HG02884 (cell line): ENCODE measurements at regions not wholly inside any gene's neighbourhood (a gene's known extent, or its start where the extent isn't known, plus 50 kb on each side); places are given as distances from the start of the nearest gene placed in this dataset.

Source experiments
- ATAC-seq: cut with Tn5 transposase; IDR thresholded peaks from one replicate; pipeline ENCODE4 v1.9.1; 2021; ENCODE audit warnings: mild to moderate bottlenecking, moderate library complexity; ENCODE audit not compliant: unreplicated experiment

GRCh38 chr2:66789741-66790140, 354.8 kb downstream of the MEIS1 start:
- ATAC-seq = no peak

GRCh38 chr2:66790651-66791181, 355.8 kb downstream of the MEIS1 start:
- no peak for ATAC-seq

- no peak for ATAC-seq
Measured at GRCh38 chr2:66794070-66794469, 359.1 kb downstream of the MEIS1 start.

- no peak for ATAC-seq
Measured at GRCh38 chr2:66794551-66794950, 359.6 kb downstream of the MEIS1 start.

GRCh38 chr2:66802877-66803276, 368.0 kb downstream of the MEIS1 start:
- no peak for ATAC-seq

GRCh38 chr2:66803726-66804125, 368.8 kb downstream of the MEIS1 start:
- ATAC-seq = no peak

- ATAC-seq = no peak
Measured at GRCh38 chr2:66805016-66805865, 370.3 kb downstream of the MEIS1 start.

- ATAC-seq = no peak
Measured at GRCh38 chr2:66805968-66806367, 371.0 kb downstream of the MEIS1 start.

- no peak for ATAC-seq
Measured at GRCh38 chr2:66813525-66813924, 378.6 kb downstream of the MEIS1 start.

- ATAC-seq = no peak
Measured at GRCh38 chr2:66813976-66814375, 379.1 kb downstream of the MEIS1 start.

GRCh38 chr2:66814916-66815315, 380.0 kb downstream of the MEIS1 start:
- no peak for ATAC-seq

- no peak for ATAC-seq
Measured at GRCh38 chr2:66815886-66816285, 381.0 kb downstream of the MEIS1 start.

GRCh38 chr2:66821168-66821567, 386.2 kb downstream of the MEIS1 start:
- no peak for ATAC-seq

- no peak for ATAC-seq
Measured at GRCh38 chr2:66822186-66822585, 387.3 kb downstream of the MEIS1 start.

GRCh38 chr2:66824926-66825325, 390.0 kb downstream of the MEIS1 start:
- ATAC-seq = no peak

GRCh38 chr2:66827851-66828250, 392.9 kb downstream of the MEIS1 start:
- ATAC-seq = no peak

GRCh38 chr2:66828876-66829275, 394.0 kb downstream of the MEIS1 start:
- no peak for ATAC-seq

- no peak for ATAC-seq
Measured at GRCh38 chr2:66830881-66831280, 396.0 kb downstream of the MEIS1 start.

GRCh38 chr2:66832646-66833435, 397.9 kb downstream of the MEIS1 start:
- no peak for ATAC-seq

- ATAC-seq = no peak
Measured at GRCh38 chr2:66834859-66835258, 399.9 kb downstream of the MEIS1 start.

GRCh38 chr2:66836851-66837250, 401.9 kb downstream of the MEIS1 start:
- no peak for ATAC-seq
